CD4-positive, alpha-beta T cell (primary cell): ENCODE measurements at regions not wholly inside any gene's neighbourhood (a gene's known extent, or its start where the extent isn't known, plus 50 kb on each side); places are given as distances from the start of the nearest gene placed in this dataset.

Source experiments
- ATAC-seq: fragments of 200-7000 bp; cut with Tn5 transposase; one replicate; pipeline ENCODE4 v1.10.0; 2022; ENCODE audit warnings: mild to moderate bottlenecking; ENCODE audit not compliant: poor library complexity
- CTCF ChIA-PET: fragments of 350-600 bp; sonication (Branson Sonifier 250); formaldehyde crosslinking; loops from one replicate; lab custom pipeline; 2021; ENCODE audit warnings: antibody characterized with exemption, inconsistent platforms; lab: Charles Lee
- POLR2A ChIA-PET: fragments of 350-600 bp; sonication (Branson Sonifier 250); formaldehyde crosslinking; loops from one replicate; lab custom pipeline; 2021; ENCODE audit warnings: antibody characterized with exemption, inconsistent platforms; lab: Charles Lee
- DNase-seq, 14 experiments: peaks; one replicate each; pipeline ENCODE4 v3.0.0-alpha.2; 2013 to 2020; ENCODE audit warnings: mixed read lengths in 2 of 14
- H3K27ac ChIP-seq, 2 donors: one replicate each; pipeline versions ENCODE4 v1.5.1 to v1.7.0; 2013; ENCODE audit warnings: low read length in 2 of 2, low read depth in 1 of 2, mild to moderate bottlenecking in 1 of 2
- H3K27me3 ChIP-seq, 2 experiments: 1 replicate in 1 of 2; 2 replicates in 1 of 2; pipeline versions ENCODE4 v1.6.1 to v1.7.0; 2013; ENCODE audit warnings: low read length in 2 of 2, control low read depth in 1 of 2, mild to moderate bottlenecking in 1 of 2, moderate library complexity in 1 of 2; ENCODE audit not compliant: insufficient read depth in 2 of 2, control insufficient read depth in 1 of 2
- H3K36me3 ChIP-seq: one replicate; pipeline ENCODE4 v1.6.1; 2013; ENCODE audit warnings: low read length, control low read depth; ENCODE audit not compliant: insufficient read depth
- H3K4me1 ChIP-seq: one replicate; pipeline ENCODE4 v1.6.1; 2013; ENCODE audit warnings: low read length, control low read depth; ENCODE audit not compliant: insufficient read depth
- H3K4me3 ChIP-seq: one replicate; pipeline ENCODE4 v1.5.1; 2013; ENCODE audit warnings: mild to moderate bottlenecking, low read length, moderate library complexity
- H3K9me3 ChIP-seq, 2 experiments: 1 replicate in 1 of 2; 2 replicates in 1 of 2; pipeline versions ENCODE4 v1.6.1 to v1.7.0; 2013; ENCODE audit warnings: low read length in 2 of 2, mild to moderate bottlenecking in 2 of 2, control low read depth in 1 of 2, moderate library complexity in 1 of 2; ENCODE audit not compliant: control insufficient read depth in 1 of 2, insufficient read depth in 1 of 2
- H3K27ac Mint-ChIP-seq: one replicate; pipeline ENCODE4 v1.8.0; 2020; ENCODE audit warnings: mixed read lengths
- H3K27me3 Mint-ChIP-seq: one replicate; pipeline ENCODE4 v1.8.0; 2021; ENCODE audit warnings: mixed read lengths
- H3K36me3 Mint-ChIP-seq: one replicate; pipeline ENCODE4 v1.8.0; 2021; ENCODE audit warnings: low read depth, mixed read lengths
- H3K4me1 Mint-ChIP-seq: one replicate; pipeline ENCODE4 v1.8.0; 2021; ENCODE audit warnings: low read depth, mixed read lengths
- H3K4me3 Mint-ChIP-seq: one replicate; pipeline ENCODE4 v1.8.0; 2020; ENCODE audit warnings: mild to moderate bottlenecking, mixed read lengths
- H3K9me3 Mint-ChIP-seq: one replicate; pipeline ENCODE4 v1.8.0; 2020; ENCODE audit warnings: mixed read lengths
- intact Hi-C, 2 experiments: fragments of 100-400 bp; cut with DNase I in 1 of 2; cut with micrococcal nuclease in 1 of 2; formaldehyde crosslinking; loops; one replicate each; pipeline versions ENCODE4 v1.15.1 to v1.9.0; 2023 to 2025; cut with DNase I, micrococcal nuclease
- TF ChIP-seq, protein P1 (sequence below): fragments of 200-600 bp; IDR thresholded peaks from one replicate; pipeline ENCODE4 v1.8.0; 2022; ENCODE audit warnings: antibody characterized with exemption, mild to moderate bottlenecking

DNA sequence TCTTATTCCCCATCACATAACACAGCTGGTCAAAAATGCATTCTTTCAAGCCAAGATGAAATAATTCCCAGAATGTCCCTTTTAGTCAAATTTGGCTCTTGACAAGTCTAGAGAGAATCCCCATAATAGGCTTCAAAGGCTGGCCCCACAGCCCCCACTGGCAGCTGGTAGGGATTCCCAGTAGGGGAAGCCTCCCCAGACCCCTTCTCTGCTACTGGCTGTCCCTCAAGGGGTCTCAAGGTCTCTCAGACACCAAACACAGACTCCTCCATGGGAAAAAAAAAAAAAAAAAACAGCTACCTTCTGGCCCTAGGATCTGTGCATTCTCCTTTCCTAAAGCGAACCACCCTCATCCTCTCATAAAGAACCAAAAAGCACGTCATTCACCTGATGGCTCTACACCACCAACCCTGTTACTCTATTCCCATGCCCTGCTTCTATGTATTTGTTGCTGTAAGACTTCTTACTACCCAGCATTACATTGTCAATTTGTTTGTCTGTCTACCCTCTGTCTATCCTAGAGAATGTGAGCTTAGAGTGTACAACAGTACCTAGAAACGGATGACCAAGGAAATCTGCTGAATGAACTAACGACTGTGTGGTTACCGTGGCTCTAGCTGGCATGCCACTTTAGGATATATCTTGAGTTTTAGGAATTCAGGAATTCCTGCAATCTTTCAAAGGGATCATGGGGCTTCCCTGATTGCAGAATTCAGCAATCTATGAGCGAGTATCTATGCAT is 164.1 kb upstream of the NSMCE3 start:
- peaks cover 0 to 11% of the 10 kb centered on the region in 2 experiments for H3K9me3 ChIP-seq
- POLR2A ChIA-PET: no interaction called here
- no peaks in the 10 kb centered on the region for H3K27me3 ChIP-seq
- no peak overlapping the region for H3K4me3 ChIP-seq
- Mint-ChIP-seq H3K36me3 (no peaks in the 10 kb centered on the region), H3K27me3 (peaks cover 40% of the 10 kb centered on the region), H3K27ac (no peak overlapping the region), H3K4me3 (no peak overlapping the region), H3K9me3 (no peaks in the 10 kb centered on the region), H3K4me1 (no peaks in the 10 kb centered on the region)
- TF ChIP-seq, protein P1, sequence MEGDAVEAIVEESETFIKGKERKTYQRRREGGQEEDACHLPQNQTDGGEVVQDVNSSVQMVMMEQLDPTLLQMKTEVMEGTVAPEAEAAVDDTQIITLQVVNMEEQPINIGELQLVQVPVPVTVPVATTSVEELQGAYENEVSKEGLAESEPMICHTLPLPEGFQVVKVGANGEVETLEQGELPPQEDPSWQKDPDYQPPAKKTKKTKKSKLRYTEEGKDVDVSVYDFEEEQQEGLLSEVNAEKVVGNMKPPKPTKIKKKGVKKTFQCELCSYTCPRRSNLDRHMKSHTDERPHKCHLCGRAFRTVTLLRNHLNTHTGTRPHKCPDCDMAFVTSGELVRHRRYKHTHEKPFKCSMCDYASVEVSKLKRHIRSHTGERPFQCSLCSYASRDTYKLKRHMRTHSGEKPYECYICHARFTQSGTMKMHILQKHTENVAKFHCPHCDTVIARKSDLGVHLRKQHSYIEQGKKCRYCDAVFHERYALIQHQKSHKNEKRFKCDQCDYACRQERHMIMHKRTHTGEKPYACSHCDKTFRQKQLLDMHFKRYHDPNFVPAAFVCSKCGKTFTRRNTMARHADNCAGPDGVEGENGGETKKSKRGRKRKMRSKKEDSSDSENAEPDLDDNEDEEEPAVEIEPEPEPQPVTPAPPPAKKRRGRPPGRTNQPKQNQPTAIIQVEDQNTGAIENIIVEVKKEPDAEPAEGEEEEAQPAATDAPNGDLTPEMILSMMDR: no peak
- CTCF ChIA-PET: no interaction called here
- H3K27ac ChIP-seq: no peak overlapping the region
- ATAC-seq (no peak), DNase-seq (no peak)
- intact Hi-C loops: no loop called here
- no peaks in the 10 kb centered on the region for H3K4me1 ChIP-seq
- no peaks in the 10 kb centered on the region for H3K36me3 ChIP-seq

DNA sequence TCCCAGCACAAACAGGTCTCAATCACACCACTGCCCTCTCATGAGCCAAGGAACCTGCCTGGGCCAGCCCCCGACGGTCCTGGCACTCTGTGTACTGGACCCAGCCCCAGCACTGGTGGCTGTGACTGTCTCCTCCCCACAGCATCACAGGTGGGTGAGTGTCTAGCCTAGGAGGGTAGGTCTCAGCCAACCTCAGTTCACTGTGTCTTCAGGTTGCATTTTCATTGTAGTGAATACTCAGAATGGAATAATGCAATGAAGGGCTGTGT is 163.4 kb upstream of the NSMCE3 start:
- TF ChIP-seq, protein P1: no peak
- intact Hi-C loops: no loop called here
- Histone ChIP-seq H3K4me3 (no peak overlapping the region), H3K27ac (no peak overlapping the region), H3K36me3 (no peaks in the 10 kb centered on the region), H3K4me1 (no peaks in the 10 kb centered on the region), H3K27me3 (no peaks in the 10 kb centered on the region), H3K9me3 (peaks cover 0 to 11% of the 10 kb centered on the region in 2 experiments)
- H3K27ac Mint-ChIP-seq: no peak overlapping the region
- H3K4me3 Mint-ChIP-seq: no peak overlapping the region
- no peaks in the 10 kb centered on the region for H3K4me1 Mint-ChIP-seq
- CTCF ChIA-PET: no interaction called here
- H3K27me3 Mint-ChIP-seq: peaks cover 40% of the 10 kb centered on the region
- no peaks in the 10 kb centered on the region for H3K9me3 Mint-ChIP-seq
- DNase-seq (no peak), ATAC-seq (no peak)
- POLR2A ChIA-PET: no interaction called here
- no peaks in the 10 kb centered on the region for H3K36me3 Mint-ChIP-seq

DNA sequence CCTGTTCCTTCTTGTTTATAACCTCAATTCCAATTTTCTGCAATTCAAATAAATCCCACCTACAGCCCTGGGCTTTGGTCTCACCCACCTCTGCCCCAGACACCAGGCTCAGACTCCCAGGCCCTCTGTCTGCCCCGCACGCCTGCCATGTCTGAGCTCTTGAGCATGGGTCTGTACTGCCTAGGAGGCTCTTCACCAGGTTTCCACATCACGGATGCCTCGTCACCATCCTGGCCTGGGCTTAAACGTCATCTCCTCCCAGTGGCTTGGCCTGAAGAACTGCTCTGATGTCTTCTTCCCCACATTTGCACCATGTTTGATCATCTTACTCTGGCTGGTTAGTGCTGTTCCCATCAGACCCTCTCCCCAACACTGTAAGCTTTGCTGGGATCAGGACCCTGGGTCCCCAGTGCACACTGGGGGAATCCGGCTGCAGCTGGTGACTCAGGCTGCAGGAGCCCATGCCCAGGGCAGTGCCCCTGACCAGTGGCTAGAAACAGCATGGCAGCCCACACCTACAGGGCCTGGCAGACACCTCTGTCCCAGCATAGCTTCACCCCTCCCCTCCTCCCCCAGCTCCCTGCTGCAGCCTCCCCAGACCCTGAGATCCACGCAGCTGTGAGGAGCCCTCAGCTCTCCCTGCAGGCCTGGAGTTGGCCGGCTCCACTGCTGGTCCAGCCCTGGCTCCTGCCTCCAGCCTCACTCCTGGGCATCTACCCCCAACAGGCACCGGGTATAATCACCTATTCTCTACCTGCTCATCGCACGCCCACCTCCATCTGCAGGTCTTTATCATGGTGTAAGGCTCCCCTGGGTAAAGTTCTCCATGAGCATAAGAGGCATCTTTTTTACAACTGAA is 162.8 kb upstream of the NSMCE3 start:
- CTCF ChIA-PET: no interaction called here
- TF ChIP-seq, protein P1: no peak
- DNase-seq: no peak
- no peaks in the 10 kb centered on the region for H3K27me3 ChIP-seq
- H3K27ac ChIP-seq: no peak overlapping the region
- H3K27ac Mint-ChIP-seq: no peak overlapping the region
- no peak overlapping the region for H3K4me3 Mint-ChIP-seq
- ATAC-seq: no peak
- H3K36me3 ChIP-seq: no peaks in the 10 kb centered on the region
- no peak overlapping the region for H3K4me3 ChIP-seq
- peaks cover 40% of the 10 kb centered on the region for H3K27me3 Mint-ChIP-seq
- no peaks in the 10 kb centered on the region for H3K4me1 Mint-ChIP-seq
- intact Hi-C loops: no loop called here
- H3K36me3 Mint-ChIP-seq: no peaks in the 10 kb centered on the region
- H3K4me1 ChIP-seq: no peaks in the 10 kb centered on the region
- POLR2A ChIA-PET: no interaction called here
- H3K9me3 ChIP-seq: peaks cover 0 to 11% of the 10 kb centered on the region in 2 experiments
- H3K9me3 Mint-ChIP-seq: no peaks in the 10 kb centered on the region
